Lung (tissue), 11 donors: ENCODE measurements at regions not wholly inside any gene's neighbourhood (a gene's known extent, or its start where the extent isn't known, plus 50 kb on each side); places are given as distances from the start of the nearest gene placed in this dataset.

Experiments
- ATAC-seq: fragments of 200-7000 bp; cut with Tn5 transposase; one replicate; pipeline ENCODE4 v1.9.1; 2020; ENCODE audit warnings: moderate number of reproducible peaks; ENCODE audit not compliant: insufficient read depth, low FRiP score
- DNase-seq, 3 donors: peaks; one replicate each; pipeline ENCODE4 v3.0.0-alpha.2; 2013 to 2017
- H3K27ac ChIP-seq, 2 donors: one replicate each; pipeline ENCODE4 v1.5.1; 2013; ENCODE audit warnings: mild to moderate bottlenecking in 2 of 2, moderate library complexity in 2 of 2, control low read depth in 1 of 2, inconsistent platforms in 1 of 2, low read depth in 1 of 2, low read length in 1 of 2
- H3K27me3 ChIP-seq, 3 donors: one replicate each; pipeline ENCODE4 v1.5.1; 2013; ENCODE audit warnings: low read length in 2 of 3; ENCODE audit not compliant: control insufficient read depth in 3 of 3, insufficient read depth in 3 of 3
- H3K36me3 ChIP-seq, 4 donors: one replicate each; pipeline ENCODE4 v1.5.1; 2013; ENCODE audit warnings: low read length in 4 of 4, mild to moderate bottlenecking in 1 of 4, moderate library complexity in 1 of 4; ENCODE audit not compliant: control insufficient read depth in 4 of 4, insufficient read depth in 4 of 4
- H3K4me1 ChIP-seq, 5 donors: one replicate each; pipeline ENCODE4 v1.5.1; 2013; ENCODE audit warnings: low read length in 5 of 5, mild to moderate bottlenecking in 2 of 5, moderate library complexity in 1 of 5; ENCODE audit not compliant: control insufficient read depth in 5 of 5, insufficient read depth in 5 of 5
- H3K4me3 ChIP-seq: one replicate; pipeline ENCODE4 v1.5.1; 2013; ENCODE audit warnings: mild to moderate bottlenecking, control low read depth, moderate library complexity
- H3K9ac ChIP-seq, 2 donors: one replicate each; pipeline ENCODE4 v1.5.1; 2013; ENCODE audit warnings: low read length in 2 of 2, control low read depth in 1 of 2; ENCODE audit not compliant: insufficient read depth in 1 of 2
- H3K9me3 ChIP-seq, 4 donors: one replicate each; pipeline ENCODE4 v1.5.1; 2013; ENCODE audit warnings: low read length in 3 of 4, mild to moderate bottlenecking in 1 of 4, moderate library complexity in 1 of 4; ENCODE audit not compliant: control insufficient read depth in 4 of 4, insufficient read depth in 3 of 4
- WGBS, 2 donors: extraction: QIAGEN DNeasy Blood & Tissue Kit; methylation state at CpG; one replicate each; pipeline ENCODE4 v1.1.7; 2013; 5-methylcytosine and 5-hydroxymethylcytosine counted together
- TF ChIP-seq, protein P1 (sequence below): IDR thresholded peaks from 2 replicates; pipeline ENCODE4 v1.5.1; 2012; ENCODE audit warnings: mild to moderate bottlenecking; ENCODE audit errors: control extremely low read depth, extremely low read depth
- donor health status: control.
- donor health status: control.
- donor health status: Bipolar disorder and iron deficiency.
- donor health status: healthy.
- donor health status: DM: yes; HTN: yes; CAD: no.

DNA sequence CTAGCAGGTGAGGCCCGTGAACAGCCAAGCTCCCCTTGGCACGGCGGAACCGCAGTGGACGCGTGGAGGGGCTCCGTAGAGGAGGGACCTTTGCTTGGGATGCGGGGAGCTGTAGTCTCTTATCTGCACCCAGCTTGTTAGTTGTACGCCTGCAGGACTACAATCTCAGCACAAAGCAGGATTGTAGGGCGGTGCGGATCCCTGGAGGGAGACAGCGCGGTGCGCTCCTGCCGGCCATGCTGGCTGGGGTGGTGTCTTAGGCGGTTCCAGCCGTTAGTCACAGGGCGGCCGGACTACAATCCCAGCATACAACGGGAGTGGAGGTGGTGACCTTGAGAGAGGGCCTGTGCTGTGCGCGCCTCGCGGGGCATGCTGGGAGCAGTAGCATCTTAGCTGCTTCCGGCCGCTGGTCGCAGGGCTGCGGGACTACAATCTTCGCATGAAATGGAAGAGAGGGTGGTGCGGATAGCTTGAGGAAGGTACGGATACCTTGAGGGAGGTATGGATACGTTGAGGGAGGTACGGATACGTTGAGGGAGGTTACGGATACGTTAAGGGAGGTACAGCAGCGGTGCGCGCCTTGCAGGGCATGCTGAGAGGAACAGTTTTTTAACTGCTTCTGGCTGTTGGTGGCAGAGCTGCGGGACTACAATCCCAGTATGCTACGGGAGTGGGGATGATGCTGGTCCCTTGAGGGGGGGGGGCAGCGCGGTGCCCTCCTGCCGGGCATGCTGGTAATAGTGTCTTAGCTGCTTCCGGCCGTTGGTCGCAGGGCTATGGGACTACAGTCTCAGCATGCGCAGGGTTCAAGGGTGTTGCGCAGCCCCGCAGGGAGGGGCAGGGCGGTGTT, 1419.1 kb downstream of the UQCRFS1 start:
- H3K36me3 ChIP-seq, result peaks cover 0 to 8% (median 6%) of the 10 kb centered on the region in 4 donors
- 0% methylated on average over 51 of the region's 51 CpGs for WGBS, 2 donors
- no peaks in the 10 kb centered on the region for H3K27me3 ChIP-seq
- peak overlapping the region; percentile 89 to 91 for H3K27ac ChIP-seq
- peak overlapping the region; percentile 92 for H3K4me3 ChIP-seq
- peak; percentile 93 to 97 (median 95) for DNase-seq
- peaks cover 0 to 13% (median 7%) of the 10 kb centered on the region in 5 donors for H3K4me1 ChIP-seq
- no peaks in the 10 kb centered on the region for H3K9me3 ChIP-seq
- TF ChIP-seq, protein P1, sequence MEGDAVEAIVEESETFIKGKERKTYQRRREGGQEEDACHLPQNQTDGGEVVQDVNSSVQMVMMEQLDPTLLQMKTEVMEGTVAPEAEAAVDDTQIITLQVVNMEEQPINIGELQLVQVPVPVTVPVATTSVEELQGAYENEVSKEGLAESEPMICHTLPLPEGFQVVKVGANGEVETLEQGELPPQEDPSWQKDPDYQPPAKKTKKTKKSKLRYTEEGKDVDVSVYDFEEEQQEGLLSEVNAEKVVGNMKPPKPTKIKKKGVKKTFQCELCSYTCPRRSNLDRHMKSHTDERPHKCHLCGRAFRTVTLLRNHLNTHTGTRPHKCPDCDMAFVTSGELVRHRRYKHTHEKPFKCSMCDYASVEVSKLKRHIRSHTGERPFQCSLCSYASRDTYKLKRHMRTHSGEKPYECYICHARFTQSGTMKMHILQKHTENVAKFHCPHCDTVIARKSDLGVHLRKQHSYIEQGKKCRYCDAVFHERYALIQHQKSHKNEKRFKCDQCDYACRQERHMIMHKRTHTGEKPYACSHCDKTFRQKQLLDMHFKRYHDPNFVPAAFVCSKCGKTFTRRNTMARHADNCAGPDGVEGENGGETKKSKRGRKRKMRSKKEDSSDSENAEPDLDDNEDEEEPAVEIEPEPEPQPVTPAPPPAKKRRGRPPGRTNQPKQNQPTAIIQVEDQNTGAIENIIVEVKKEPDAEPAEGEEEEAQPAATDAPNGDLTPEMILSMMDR, result no peak
- ATAC-seq, result peak; percentile 98
- peak overlapping the region; percentile 85 to 97 for H3K9ac ChIP-seq

DNA sequence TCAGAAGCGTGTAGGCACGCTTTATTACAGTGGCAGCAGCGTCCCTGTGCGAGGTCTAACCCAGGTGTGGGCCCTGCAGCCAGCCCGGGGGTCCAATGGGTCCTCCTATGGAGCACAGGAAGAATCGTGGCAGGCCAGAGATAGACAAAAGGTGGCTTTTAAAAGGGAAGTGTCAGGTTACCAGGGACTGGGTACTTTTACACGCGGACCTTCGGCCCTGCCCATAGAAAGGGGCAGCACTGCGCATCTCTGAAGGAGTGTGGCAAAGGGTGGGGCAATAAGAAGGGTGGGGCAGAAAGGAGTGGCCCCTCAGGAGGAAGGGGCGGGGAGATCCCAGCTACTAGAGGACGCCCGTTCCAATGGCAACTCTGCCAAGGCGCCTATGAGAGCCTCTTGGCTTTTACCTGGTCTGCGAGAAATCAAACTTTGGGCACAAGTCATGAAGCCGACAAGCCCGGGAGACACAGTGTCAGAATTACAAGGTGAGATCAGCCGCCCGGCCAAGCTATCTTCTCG, 1419.8 kb downstream of the UQCRFS1 start:
- ATAC-seq, result peak; percentile 89

DNA sequence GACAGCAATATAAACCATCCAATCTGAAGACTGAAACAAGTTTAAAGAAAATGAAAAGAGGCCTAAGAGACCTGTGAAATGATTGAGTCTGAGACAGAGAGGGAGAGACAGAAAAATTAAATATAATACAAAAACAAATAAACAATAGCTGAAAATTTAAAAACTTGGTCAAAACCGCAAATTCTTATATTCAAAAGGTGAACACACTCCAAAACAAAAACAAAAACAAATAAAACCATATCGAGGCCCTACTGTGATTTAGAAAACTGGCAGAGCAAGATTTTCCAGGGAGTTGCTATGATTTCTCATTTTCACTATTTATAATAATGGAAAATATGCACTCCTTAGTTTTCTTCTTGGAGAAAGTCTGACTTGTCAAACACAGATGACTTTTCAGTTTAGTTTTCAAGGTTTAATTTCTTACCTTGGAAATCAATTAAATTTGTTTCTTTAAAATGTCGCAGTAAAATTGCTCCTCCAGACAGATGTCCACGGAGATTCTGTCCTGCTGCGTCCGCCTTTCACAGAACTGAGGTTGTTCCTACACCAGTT, 1420.3 kb downstream of the UQCRFS1 start:
- 13 to 19% methylated on average over 6 of the region's 6 CpGs for WGBS, 2 donors
- peak overlapping the region; percentile 44 for H3K4me3 ChIP-seq
- H3K4me1 ChIP-seq, result peaks cover 0 to 13% (median 7%) of the 10 kb centered on the region in 5 donors
- H3K27me3 ChIP-seq, result no peaks in the 10 kb centered on the region
- H3K9me3 ChIP-seq, result no peaks in the 10 kb centered on the region
- TF ChIP-seq, protein P1, result no peak
- H3K36me3 ChIP-seq, result peaks cover 0 to 8% (median under 1%) of the 10 kb centered on the region in 4 donors
- H3K9ac ChIP-seq, result peak overlapping the region; percentile 63 to 94
- peak overlapping the region; percentile 89 to 91 for H3K27ac ChIP-seq
- DNase-seq (no peak), ATAC-seq (no peak)

More for the DNA sequence above, 1419.8 kb downstream of the UQCRFS1 start:
- DNase-seq, result peak in 2 of 3 donors; percentile 68 to 81
- Histone ChIP-seq H3K9ac (peak overlapping the region; percentile 85 to 94), H3K4me1 (peaks cover 0 to 13% (median 7%) of the 10 kb centered on the region in 5 donors), H3K4me3 (peak overlapping the region; percentile 92), H3K9me3 (no peaks in the 10 kb centered on the region), H3K36me3 (peaks cover 0 to 8% (median 5%) of the 10 kb centered on the region in 4 donors), H3K27ac (peak overlapping the region; percentile 89 to 91), H3K27me3 (no peaks in the 10 kb centered on the region)
- WGBS, 2 donors, result 0% methylated on average over 20 of the region's 20 CpGs
- TF ChIP-seq, protein P1, result no peak
